Stimulated activated naive CD8-positive, alpha-beta T cell treated with anti-CD3 and anti-CD28 coated beads, Interleukin-15, amount 100 ng/mL, for 72 hours (primary cell): ENCODE measurements at regions not wholly inside any gene's neighbourhood (a gene's known extent, or its start where the extent isn't known, plus 50 kb on each side); places are given as distances from the start of the nearest gene placed in this dataset.

Experiments used
- ATAC-seq: fragments of 150-1000 bp; cut with Tn5 transposase; 2 replicates; pipeline ENCODE4 v1.10.0; 2021; ENCODE audit warnings: mild to moderate bottlenecking, moderate library complexity
- DNase-seq, 2 donors: peaks; one replicate each; pipeline ENCODE4 v3.0.0; 2021 to 2022
- H3K27ac Mint-ChIP-seq, 2 donors: one replicate each; pipeline ENCODE4 v1.8.0; 2022; ENCODE audit warnings: mild to moderate bottlenecking in 2 of 2, mixed read lengths in 2 of 2, moderate library complexity in 2 of 2
- H3K27me3 Mint-ChIP-seq: one replicate; pipeline ENCODE4 v1.8.0; 2022; ENCODE audit warnings: mixed read lengths
- H3K4me1 Mint-ChIP-seq: one replicate; pipeline ENCODE4 v1.8.0; 2022; ENCODE audit warnings: mild to moderate bottlenecking, mixed read lengths
- H3K4me3 Mint-ChIP-seq, 2 donors: one replicate each; pipeline ENCODE4 v1.8.0; 2022; ENCODE audit warnings: mild to moderate bottlenecking in 2 of 2, mixed read lengths in 2 of 2, moderate library complexity in 1 of 2
- H3K9me3 Mint-ChIP-seq, 2 donors: one replicate each; pipeline ENCODE4 v1.8.0; 2022; ENCODE audit warnings: mixed read lengths in 2 of 2

DNA sequence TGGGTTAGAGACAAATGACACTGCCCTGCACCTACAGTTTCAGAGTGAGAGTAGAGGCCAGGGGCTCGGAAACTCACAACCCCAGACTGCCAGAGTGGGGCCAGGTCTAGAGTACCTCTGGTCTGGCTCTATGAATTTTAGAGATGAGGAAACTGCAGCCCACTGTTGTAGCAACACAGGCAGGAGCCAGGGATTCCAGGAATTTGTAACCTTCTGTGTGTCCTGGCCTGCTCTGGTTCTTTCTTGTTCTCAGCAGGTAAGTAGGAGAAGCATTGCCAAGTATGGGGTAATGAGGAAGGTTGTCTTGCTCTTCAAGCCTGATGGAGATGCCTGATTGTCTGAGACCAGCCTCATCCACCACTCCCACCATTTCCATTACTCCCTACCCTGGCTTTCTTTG, 221.8 kb downstream of the UACA start:
- DNase-seq (no peak), ATAC-seq (no peak)
- Mint-ChIP-seq H3K4me1 (peaks cover 37% of the 10 kb centered on the region), H3K27me3 (peaks cover 7% of the 10 kb centered on the region), H3K27ac (no peak overlapping the region), H3K9me3 (no peaks in the 10 kb centered on the region), H3K4me3 (no peak overlapping the region)

DNA sequence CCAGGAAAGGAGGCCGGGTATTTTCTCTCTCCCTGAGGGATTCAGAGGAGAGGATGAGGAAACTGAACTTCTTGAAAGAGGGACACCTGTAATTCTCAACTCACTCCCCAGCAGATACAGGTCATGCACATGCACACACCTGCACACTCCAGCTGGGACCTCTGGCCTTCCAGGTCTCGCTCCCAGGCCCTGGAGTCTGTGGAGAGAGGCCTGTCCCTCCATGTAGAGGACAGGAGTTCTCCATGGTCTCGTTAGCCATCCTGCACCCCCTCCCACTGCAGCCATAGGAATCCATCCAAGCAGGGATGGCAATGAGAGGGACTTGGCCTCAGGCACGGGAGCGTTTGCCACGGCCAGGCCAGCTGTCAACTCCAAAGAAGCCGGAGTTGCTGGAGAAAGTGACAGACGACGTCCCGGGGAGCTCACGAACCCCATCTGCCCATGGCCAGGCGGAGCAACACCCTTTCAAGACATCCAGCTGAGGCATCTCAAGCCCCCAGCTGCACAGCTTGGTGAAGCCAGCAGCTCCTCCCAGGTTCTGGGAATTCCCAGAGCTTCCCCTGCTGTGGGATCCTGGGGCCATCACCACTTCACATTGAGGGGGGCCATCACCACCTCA, 223.3 kb downstream of the UACA start:
- peaks cover 7% of the 10 kb centered on the region for H3K27me3 Mint-ChIP-seq
- H3K9me3 Mint-ChIP-seq = no peaks in the 10 kb centered on the region
- H3K27ac Mint-ChIP-seq = no peak overlapping the region
- H3K4me1 Mint-ChIP-seq = peaks cover 39% of the 10 kb centered on the region
- DNase-seq (no peak), ATAC-seq (no peak)
- H3K4me3 Mint-ChIP-seq = no peak overlapping the region

DNA sequence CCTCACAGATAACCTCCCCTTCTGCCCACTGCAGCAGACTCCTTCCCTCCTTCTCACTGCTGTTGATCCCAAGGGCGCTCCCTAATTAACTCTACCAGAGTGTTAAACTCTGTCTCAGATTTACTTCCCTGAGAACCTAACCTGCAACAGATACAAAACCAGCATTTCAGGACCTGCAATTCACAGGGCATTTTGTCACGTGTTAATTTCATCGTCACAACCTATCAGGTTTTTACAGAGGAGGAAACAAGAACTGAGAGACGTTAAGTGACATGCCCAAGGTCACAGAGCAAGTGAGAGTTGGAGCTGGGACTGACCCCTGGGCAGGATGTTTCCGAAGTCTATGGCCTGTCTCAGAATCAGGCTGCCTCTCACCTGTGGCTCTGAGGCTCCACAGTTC, 223.9 kb downstream of the UACA start:
- no peaks in the 10 kb centered on the region for H3K9me3 Mint-ChIP-seq
- no peak overlapping the region for H3K4me3 Mint-ChIP-seq
- ATAC-seq = no peak
- no peak for DNase-seq
- peaks cover 7% of the 10 kb centered on the region for H3K27me3 Mint-ChIP-seq
- H3K4me1 Mint-ChIP-seq = peaks cover 45% of the 10 kb centered on the region
- H3K27ac Mint-ChIP-seq = no peak overlapping the region

DNA sequence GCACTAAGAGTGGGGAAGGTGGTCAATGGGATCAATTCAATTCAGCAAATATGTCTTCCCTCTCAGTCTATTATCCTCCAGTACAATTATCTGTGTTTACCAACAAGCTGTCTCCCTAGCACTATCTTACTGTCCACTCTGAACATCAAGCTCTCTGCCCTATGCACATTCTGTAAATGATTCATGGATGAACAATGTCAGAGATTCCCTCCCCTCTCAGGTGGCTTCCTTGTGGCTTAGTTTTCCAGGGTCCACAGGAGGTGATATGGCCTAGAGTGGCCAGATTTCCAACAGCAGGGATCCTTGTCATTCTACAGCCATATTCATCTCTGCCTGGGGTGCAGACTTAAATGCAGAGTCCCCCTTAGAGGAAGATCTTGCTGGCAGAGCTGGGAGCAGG, 225.1 kb downstream of the UACA start:
- no peaks in the 10 kb centered on the region for H3K9me3 Mint-ChIP-seq
- peaks cover 56% of the 10 kb centered on the region for H3K4me1 Mint-ChIP-seq
- peak overlapping the region in 1 of 2 donors; percentile 55 for H3K27ac Mint-ChIP-seq
- peaks cover 7% of the 10 kb centered on the region for H3K27me3 Mint-ChIP-seq
- DNase-seq (no peak), ATAC-seq (no peak)
- H3K4me3 Mint-ChIP-seq = no peak overlapping the region

DNA sequence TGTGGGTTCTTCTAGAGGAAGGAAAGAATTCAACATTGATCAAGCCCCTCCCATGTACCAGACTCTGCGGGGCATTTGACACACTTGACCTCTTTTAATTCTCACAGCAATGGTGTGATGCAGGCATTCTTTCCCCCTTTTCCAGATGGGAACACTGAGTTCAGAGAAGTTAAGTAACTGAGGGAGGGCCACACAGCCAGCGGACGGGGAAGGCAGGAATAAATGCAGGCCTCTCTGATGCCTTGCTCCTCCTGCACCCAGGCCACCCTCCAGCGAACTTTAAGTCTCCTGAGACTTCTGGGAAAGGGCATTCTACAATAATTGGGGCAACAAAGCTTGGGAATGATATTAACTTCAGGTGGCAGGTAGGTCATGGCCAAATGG, 227.4 kb downstream of the UACA start:
- Mint-ChIP-seq H3K4me3 (peak overlapping the region; percentile 90 to 92), H3K27me3 (peaks cover 7% of the 10 kb centered on the region), H3K9me3 (no peaks in the 10 kb centered on the region), H3K27ac (peak overlapping the region; percentile 83 to 93), H3K4me1 (peaks cover 56% of the 10 kb centered on the region)
- no peak for DNase-seq
- no peak for ATAC-seq

DNA sequence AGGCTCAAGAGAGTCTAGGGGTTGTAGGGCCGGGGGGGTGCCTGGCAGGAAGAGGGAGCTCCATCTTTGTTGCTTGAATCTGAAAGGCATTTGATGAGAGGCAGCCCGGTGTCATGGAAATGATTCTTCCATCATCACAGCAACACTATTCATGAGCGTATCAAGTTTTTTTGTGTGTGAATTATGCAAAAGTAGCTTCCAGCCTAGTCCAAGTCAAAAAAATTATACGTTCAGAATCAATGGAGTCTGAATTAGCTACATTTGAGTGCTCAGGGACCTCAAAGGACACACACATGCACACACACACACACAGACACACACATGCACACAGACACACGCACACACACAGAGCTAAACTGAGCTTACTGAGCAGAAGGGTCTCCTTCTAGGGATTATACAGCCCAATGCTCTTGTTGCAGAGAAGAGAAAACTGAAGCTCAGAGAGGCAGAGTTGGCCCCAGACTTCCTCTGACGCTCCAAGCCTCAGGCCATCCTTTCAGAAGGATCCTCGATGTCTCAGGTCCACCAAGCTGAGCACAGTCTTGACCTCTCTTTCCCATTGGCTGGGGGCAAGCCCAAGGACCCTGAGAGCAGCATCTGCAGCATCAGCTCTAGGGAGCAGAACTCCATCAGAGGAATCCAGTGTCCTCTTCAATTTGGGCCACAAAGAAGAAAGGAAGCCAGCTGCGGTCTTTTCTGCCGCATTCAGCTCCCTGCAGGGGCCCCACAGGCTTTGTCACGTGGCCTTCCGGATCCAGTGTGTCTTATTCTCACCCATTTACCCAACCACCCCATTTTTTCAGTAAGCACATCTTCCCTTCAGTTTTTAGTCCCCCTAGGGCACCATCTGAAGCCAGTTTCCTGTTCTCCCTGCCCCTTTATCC, 228.0 kb downstream of the UACA start:
- no peaks in the 10 kb centered on the region for H3K9me3 Mint-ChIP-seq
- H3K4me3 Mint-ChIP-seq = peak overlapping the region; percentile 90 to 92
- ATAC-seq = peak; percentile 90
- peak overlapping the region; percentile 84 to 93 for H3K27ac Mint-ChIP-seq
- DNase-seq = peak; percentile 47 to 67
- H3K27me3 Mint-ChIP-seq = peaks cover under 1% of the 10 kb centered on the region
- H3K4me1 Mint-ChIP-seq = peaks cover 53% of the 10 kb centered on the region

DNA sequence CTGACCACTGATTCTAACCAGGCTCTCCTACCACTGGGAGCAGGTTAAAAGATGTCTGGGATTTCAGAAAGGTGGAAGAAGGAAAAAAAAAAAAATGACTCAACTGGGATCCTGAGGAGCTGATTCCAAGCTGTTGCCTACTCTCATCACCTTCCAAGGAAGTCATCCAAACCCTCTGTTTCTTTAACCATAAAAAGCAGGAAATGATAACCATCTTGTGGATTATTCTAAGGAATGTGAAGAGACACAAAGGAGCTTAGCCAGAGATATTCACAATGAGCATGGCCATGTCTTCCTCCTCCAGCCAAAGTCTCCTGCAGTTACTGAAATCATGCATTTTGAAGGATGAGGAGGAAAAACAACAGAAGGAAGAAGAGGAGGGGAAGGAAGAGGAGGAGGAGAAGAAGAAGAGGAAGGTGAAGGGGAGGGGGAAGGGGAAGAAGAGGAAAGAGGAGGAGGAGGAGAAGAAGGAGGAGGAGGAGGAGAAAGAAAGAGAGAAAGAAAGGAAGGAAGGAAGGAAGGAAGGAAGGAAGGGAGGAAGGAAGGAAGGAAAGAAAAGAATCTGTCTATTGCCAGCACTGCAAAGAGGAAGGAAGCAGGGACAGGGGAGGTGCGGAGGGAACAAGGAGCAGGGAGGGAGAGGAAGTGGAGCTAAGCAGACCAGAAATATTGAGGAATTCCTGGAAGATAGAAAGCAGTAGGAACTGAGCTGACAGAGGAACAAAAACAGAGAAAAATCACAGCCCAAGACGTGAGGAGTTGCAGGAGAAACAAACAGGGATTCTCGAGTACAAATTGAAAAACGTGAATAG, 229.2 kb downstream of the UACA start:
- no peaks in the 10 kb centered on the region for H3K27me3 Mint-ChIP-seq
- peak overlapping the region; percentile 84 to 93 for H3K27ac Mint-ChIP-seq
- DNase-seq (no peak), ATAC-seq (no peak)
- H3K4me3 Mint-ChIP-seq = peak overlapping the region; percentile 90 to 92
- no peaks in the 10 kb centered on the region for H3K9me3 Mint-ChIP-seq
- peaks cover 61% of the 10 kb centered on the region for H3K4me1 Mint-ChIP-seq

DNA sequence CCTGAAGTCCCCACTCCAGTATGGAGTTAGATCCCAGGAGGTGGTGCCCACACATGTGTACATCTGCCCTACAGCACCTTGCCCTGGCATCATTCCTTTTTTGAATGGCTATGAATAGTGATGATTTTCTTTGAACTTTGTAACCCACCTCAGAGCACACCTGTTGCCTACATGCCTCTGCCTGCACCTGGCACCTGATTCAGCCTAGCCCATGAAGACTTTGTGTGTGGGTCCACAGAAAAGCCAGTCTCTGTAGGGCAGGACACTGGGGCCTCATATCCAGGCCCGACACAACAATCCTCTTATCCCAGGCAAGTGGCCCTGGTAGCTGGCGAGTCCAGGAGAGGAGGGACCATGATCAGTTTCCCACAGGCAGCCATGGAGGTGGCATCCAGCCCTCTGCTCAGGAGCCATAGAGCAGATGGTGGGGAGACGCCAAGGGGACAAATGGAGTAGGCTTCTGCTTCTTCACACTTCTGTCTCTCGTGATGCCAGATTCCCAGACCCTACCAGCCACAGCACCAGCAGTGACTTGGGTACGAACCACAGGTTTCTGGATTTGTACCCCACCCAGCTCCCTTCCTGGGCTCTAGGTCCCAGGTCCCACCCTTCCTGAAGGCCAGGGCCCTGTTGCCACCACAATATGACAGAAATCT, 230.7 kb downstream of the UACA start:
- Mint-ChIP-seq H3K9me3 (peaks cover 0 to 4% of the 10 kb centered on the region in 2 donors), H3K4me1 (peaks cover 71% of the 10 kb centered on the region), H3K4me3 (no peak overlapping the region), H3K27me3 (no peaks in the 10 kb centered on the region), H3K27ac (no peak overlapping the region)
- ATAC-seq = no peak
- DNase-seq = no peak

DNA sequence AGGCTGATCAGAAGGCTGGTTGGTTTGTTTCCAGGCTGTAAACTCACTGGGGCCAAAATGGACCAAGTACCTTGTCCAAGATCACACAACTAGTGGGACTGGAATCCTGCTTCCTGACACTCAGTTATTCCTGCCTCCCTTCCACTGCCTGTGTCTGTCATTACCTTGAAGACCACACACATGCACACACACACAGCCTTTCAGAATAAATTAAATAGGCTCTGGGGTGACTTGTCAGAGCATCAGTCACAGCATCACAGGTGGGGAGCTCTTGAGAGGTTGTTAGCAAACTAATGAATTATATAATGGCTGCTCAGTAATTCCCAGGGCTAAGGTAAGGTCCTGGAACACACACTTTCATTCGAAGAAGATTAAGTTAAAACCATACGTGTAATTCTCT, 231.8 kb downstream of the UACA start:
- DNase-seq (no peak), ATAC-seq (no peak)
- H3K4me3 Mint-ChIP-seq = no peak overlapping the region
- no peak overlapping the region for H3K27ac Mint-ChIP-seq
- H3K9me3 Mint-ChIP-seq = peaks cover 0 to 4% of the 10 kb centered on the region in 2 donors
- no peaks in the 10 kb centered on the region for H3K27me3 Mint-ChIP-seq
- peaks cover 78% of the 10 kb centered on the region for H3K4me1 Mint-ChIP-seq

DNA sequence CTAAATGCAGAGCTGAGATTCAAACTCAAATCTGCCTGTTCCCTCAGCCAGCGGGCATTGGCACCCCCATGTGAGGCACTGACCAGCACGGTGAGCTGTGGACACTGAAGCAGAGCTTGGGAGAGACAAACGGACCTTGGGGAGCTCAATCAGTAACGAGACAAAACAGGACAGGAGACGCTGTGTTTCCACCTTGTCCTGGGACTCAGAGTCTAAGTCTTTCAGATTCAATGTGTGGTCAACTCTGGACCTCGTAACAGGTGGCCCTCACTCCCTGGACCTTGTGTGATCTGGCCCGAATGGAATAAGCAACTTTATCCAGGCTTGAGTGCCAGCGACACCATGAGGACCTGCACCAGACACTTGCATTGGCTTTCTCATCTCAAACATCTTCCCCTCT, 232.5 kb downstream of the UACA start:
- Mint-ChIP-seq H3K4me3 (no peak overlapping the region), H3K27ac (no peak overlapping the region), H3K27me3 (no peaks in the 10 kb centered on the region), H3K9me3 (peaks cover 0 to 4% of the 10 kb centered on the region in 2 donors), H3K4me1 (peaks cover 77% of the 10 kb centered on the region)
- ATAC-seq (no peak), DNase-seq (no peak)

DNA sequence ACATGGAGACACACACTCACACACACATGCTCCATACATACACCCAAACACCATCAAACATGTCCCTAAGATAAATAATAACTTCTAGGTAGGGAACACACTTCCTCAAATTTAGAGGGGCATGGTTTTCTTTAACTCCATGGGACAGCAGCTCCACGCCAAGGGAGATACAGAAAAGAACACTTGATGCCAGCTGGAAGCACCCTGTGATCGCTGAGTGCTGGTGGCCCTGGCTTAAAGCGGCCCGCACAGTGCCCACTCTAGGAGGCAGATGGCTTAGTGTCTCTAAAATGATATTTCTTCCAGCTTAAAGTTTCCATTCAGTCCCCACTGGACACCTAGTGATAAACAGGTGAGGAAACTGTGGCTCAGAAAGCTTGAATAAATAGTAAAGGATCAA, 232.9 kb downstream of the UACA start:
- H3K4me3 Mint-ChIP-seq = peak overlapping the region; percentile 1 to 4
- no peak for DNase-seq
- no peaks in the 10 kb centered on the region for H3K27me3 Mint-ChIP-seq
- peaks cover 0 to 4% of the 10 kb centered on the region in 2 donors for H3K9me3 Mint-ChIP-seq
- ATAC-seq = no peak
- peaks cover 73% of the 10 kb centered on the region for H3K4me1 Mint-ChIP-seq
- H3K27ac Mint-ChIP-seq = peak overlapping the region in 1 of 2 donors; percentile 67

DNA sequence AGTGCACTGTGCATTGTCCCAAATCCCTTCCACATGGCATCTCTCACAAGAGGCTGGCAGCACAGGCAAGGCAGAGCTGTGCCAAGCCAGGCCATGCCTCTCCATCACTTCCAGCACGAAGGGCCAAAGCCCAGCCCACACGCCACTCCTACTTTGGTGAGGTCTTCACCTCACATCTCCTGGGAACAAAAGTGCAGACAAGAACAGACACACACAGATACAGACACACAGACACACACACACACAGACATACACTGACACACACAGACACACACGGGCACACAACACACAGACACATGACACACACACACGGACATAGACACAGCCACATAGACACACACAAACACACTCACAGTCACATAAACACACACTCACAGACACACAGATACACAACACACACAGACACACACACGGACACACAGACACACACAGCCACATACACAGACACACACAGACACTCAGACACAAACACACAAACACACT, 233.3 kb downstream of the UACA start:
- Mint-ChIP-seq H3K9me3 (peaks cover 0 to 4% of the 10 kb centered on the region in 2 donors), H3K27me3 (no peaks in the 10 kb centered on the region), H3K27ac (peak overlapping the region in 1 of 2 donors; percentile 67), H3K4me3 (peak overlapping the region; percentile 1 to 4), H3K4me1 (peaks cover 68% of the 10 kb centered on the region)
- ATAC-seq (no peak), DNase-seq (no peak)

DNA sequence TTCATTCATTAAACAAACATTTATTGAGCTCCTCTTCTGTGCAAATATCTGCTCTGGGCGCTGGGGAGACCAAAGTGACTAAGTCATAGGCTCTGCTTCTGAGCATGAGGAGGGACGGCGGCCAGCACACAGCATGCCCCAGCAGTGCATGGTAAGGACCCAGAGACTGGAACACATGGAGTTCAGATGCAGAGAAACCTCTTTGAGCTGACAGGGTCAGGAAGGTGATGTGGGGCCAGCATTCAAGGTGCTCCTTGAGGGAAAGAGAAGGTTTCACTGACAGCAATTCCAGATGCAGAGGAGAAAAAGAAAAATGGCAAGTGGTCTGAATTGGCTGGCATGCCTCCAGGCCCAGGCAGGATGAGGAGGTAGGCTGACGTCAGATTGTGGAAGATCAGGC, 234.5 kb downstream of the UACA start:
- Mint-ChIP-seq H3K27ac (peak overlapping the region; percentile 72 to 95), H3K9me3 (peaks cover 0 to 4% of the 10 kb centered on the region in 2 donors), H3K4me1 (peaks cover 56% of the 10 kb centered on the region), H3K27me3 (no peaks in the 10 kb centered on the region), H3K4me3 (peak overlapping the region; percentile 79 to 80)
- no peak for ATAC-seq
- no peak for DNase-seq

DNA sequence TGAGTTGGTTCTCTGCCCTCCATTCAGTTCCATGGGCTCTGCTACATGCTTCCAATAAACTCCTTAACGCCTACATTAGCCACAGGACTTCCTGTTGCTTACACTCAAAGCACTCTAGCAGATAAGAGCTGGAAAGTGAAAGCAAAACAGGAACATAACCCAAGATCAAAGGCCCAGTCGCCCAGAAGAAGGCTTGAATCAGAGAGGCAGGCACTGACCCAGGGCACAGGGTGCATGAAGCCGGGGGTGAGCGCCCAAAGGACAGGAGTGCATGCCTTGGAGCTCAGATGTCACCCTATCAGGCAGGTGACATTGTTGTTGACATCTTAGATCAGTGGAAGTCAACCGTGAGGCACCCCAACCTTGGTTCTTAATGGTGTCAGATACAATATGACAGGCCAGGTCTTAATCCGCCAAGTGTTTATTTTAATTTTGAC, 235.1 kb downstream of the UACA start:
- H3K27me3 Mint-ChIP-seq = no peaks in the 10 kb centered on the region
- H3K4me3 Mint-ChIP-seq = peak overlapping the region; percentile 79 to 80
- peak; percentile 96 for ATAC-seq
- peaks cover 0 to 4% of the 10 kb centered on the region in 2 donors for H3K9me3 Mint-ChIP-seq
- peaks cover 51% of the 10 kb centered on the region for H3K4me1 Mint-ChIP-seq
- peak; percentile 45 to 67 for DNase-seq
- H3K27ac Mint-ChIP-seq = peak overlapping the region; percentile 21 to 95

DNA sequence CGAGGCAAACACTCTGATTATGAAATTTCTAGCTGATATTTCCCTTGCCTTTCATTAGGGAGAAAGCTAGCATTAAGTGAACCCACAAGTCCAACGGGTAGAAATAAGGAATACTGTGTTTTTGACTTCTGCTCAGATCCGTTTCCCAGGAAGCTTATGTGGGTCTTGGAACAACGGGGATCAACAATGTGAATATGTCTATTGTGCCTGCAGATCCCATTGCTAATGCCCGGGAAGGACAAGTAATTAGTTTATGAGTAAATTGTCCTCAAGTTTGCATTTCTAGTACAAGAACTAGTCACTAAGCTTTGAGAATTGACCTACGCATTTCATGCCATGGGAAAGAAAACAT, 236.4 kb downstream of the UACA start:
- H3K9me3 Mint-ChIP-seq = peaks cover 0 to 4% of the 10 kb centered on the region in 2 donors
- no peak for DNase-seq
- peaks cover 52% of the 10 kb centered on the region for H3K4me1 Mint-ChIP-seq
- no peak overlapping the region for H3K27ac Mint-ChIP-seq
- no peaks in the 10 kb centered on the region for H3K27me3 Mint-ChIP-seq
- ATAC-seq = no peak
- no peak overlapping the region for H3K4me3 Mint-ChIP-seq
